Head of caudate nucleus (tissue), 42 donors: ENCODE measurements at regions not wholly inside any gene's neighbourhood (a gene's known extent, or its start where the extent isn't known, plus 50 kb on each side); places are given as distances from the start of the nearest gene placed in this dataset.

Experiments
- DNase-seq, 42 donors: peaks; one replicate each; pipeline versions ENCODE4 v3.0.0 to v3.0.0-alpha.2; 2020 to 2021; ENCODE audit warnings: mixed read lengths in 7 of 42
- intact Hi-C: fragments of 100-400 bp; cut with DNase I; formaldehyde crosslinking; loops from one replicate; pipeline ENCODE4 v1.15.0; 2022

DNA sequence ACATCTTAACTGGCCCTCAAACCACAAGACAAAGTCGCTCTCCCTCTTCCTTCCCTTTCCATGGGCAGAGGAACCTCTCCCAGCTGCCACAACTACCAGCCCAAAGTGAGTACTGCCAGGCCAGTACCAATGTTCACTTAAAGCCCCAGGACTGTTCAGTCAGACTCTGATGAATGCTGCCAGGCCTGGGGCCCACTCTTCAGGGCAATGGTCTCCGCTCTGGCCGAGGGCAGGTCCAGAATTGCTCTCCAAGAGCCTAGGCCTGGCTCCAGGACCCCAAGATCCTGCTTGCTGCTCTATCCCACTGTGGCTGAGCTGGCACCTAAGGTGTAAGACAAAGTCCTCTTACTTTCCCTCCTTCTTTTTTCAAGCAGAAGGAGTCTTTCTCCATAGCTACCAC, 790.9 kb downstream of the KLHL13 start:
- no peak for DNase-seq
- intact Hi-C loops, result no loop called here

DNA sequence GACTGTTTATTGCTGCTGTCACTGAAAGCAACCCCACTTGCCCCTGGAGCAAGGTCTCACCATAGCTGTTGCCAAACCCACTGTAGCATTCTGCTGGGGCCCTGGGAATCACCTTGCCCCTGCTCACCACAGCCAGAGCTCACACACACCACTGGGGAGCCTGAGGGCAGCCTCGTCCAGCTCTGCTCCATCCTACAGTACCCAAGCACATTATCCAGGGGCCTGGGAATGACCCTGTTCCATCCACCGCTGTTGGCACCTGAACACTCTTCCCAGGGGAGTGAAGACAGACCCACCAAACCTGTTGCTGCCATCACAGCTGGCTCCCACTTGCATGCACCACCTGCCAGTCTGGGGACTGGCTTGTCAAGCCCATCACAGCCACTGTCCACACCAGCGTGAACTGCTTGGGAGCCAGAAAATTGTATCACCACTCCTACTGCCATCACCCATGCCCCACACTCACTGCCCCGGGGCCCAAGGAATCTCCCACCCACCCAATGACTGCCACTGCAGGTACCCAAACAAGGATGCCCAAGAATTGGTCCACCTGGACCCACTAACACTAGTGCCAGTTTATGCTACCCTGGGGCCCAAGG, 811.3 kb downstream of the KLHL13 start:
- DNase-seq, result no peak
- intact Hi-C loops, result no loop called here

- DNase-seq, result no peak
Observed at GRCh38 chrX:117301086-117301485, 815.5 kb downstream of the KLHL13 start.

DNA sequence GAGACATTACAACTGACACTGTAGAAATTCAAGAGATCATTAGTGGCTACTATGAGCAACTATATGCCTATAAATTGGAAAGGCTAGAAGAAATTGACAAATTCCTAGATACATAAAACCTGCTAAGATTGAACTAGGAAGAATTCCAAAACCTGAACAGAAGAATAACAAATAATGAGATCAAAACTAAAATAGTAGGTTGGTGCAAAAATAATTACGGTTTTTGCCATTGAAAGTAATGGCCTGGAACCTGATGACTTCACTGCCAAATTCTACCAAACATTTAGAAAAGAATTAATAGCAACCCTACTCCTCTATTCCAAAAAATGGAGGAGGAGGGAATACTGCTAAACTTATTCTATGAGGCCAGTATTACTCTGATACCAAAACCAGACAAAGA, 824.9 kb downstream of the KLHL13 start:
- DNase-seq, result no peak
- intact Hi-C loops, result no loop called here

More at GRCh38 chrX:117301086-117301485, 815.5 kb downstream of the KLHL13 start:
- intact Hi-C loops, result no loop called here

DNA sequence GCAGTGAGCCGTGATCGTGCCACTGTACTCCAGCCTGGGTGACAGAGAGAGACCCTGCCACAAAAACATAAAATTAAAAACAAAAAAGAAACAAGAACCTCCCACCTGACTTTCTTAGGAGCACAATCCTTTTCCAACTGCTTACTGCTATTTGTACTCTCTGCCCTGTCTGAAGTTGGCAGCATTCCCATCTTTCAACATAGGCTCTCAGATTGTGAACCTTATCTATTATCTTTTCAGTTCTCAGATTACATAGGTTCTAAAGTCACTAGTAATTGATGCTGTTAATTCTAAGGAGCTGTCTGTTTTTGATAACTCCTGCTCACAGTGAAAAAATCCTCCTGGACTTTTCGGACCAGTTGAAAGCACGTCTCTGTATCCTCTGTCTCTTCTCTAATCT, 812.2 kb upstream of the CT83 start:
- intact Hi-C loops, result no loop called here
- DNase-seq, result no peak
